Neural crest cell (in vitro differentiated cells): ENCODE measurements at regions not wholly inside any gene's neighbourhood (a gene's known extent, or its start where the extent isn't known, plus 50 kb on each side); places are given as distances from the start of the nearest gene placed in this dataset.
A peak's percentile ranks its signal among the peaks of the same experiment; 100 is the strongest.

Experiments
- DNase-seq: peaks from one replicate; pipeline ENCODE4 v3.0.0; 2021; ENCODE audit warnings: low read depth, mixed read lengths, low spot score
- H3K27ac Mint-ChIP-seq: one replicate; pipeline ENCODE4 v1.8.0; 2021; ENCODE audit warnings: mild to moderate bottlenecking, mixed read lengths; ENCODE audit not compliant: unreplicated experiment
- H3K27me3 Mint-ChIP-seq: 2 replicates; pipeline ENCODE4 v1.8.0; 2021; ENCODE audit warnings: low read depth, mild to moderate bottlenecking, mixed read lengths
- H3K36me3 Mint-ChIP-seq: 2 replicates; pipeline ENCODE4 v1.8.0; 2021; ENCODE audit warnings: low read depth, mild to moderate bottlenecking, mixed read lengths
- H3K4me1 Mint-ChIP-seq: 2 replicates; pipeline ENCODE4 v1.8.0; 2021; ENCODE audit warnings: mixed read lengths
- H3K4me3 Mint-ChIP-seq: one replicate; pipeline ENCODE4 v1.8.0; 2021; ENCODE audit warnings: mild to moderate bottlenecking, mixed read lengths
- H3K9me3 Mint-ChIP-seq: 2 replicates; pipeline ENCODE4 v1.8.0; 2021; ENCODE audit warnings: mixed read lengths
- TF ChIP-seq, protein P1 (sequence below): fragments of 200-600 bp; sonication (generic); conservative IDR thresholded peaks from 2 replicates; pipeline ENCODE4 v1.5.0; 2021; ENCODE audit warnings: antibody characterized with exemption, mild to moderate bottlenecking

GRCh38 chr14:87050421-87050820, 942.6 kb downstream of the GALC start:
- DNase-seq, result no peak
- no peak overlapping the region for H3K4me3 Mint-ChIP-seq
- H3K27me3 Mint-ChIP-seq, result no peaks in the 10 kb centered on the region
- peak overlapping the region; percentile 54 for H3K27ac Mint-ChIP-seq
- peaks cover 5% of the 10 kb centered on the region for H3K4me1 Mint-ChIP-seq
- TF ChIP-seq, protein P1, sequence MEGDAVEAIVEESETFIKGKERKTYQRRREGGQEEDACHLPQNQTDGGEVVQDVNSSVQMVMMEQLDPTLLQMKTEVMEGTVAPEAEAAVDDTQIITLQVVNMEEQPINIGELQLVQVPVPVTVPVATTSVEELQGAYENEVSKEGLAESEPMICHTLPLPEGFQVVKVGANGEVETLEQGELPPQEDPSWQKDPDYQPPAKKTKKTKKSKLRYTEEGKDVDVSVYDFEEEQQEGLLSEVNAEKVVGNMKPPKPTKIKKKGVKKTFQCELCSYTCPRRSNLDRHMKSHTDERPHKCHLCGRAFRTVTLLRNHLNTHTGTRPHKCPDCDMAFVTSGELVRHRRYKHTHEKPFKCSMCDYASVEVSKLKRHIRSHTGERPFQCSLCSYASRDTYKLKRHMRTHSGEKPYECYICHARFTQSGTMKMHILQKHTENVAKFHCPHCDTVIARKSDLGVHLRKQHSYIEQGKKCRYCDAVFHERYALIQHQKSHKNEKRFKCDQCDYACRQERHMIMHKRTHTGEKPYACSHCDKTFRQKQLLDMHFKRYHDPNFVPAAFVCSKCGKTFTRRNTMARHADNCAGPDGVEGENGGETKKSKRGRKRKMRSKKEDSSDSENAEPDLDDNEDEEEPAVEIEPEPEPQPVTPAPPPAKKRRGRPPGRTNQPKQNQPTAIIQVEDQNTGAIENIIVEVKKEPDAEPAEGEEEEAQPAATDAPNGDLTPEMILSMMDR, result no peak
- no peaks in the 10 kb centered on the region for H3K36me3 Mint-ChIP-seq
- no peaks in the 10 kb centered on the region for H3K9me3 Mint-ChIP-seq

- peak; percentile 21 for DNase-seq
These were observed 943.0 kb downstream of the GALC start for GRCh38 chr14:87049950-87050349.

GRCh38 chr14:87046960-87047359, 946.0 kb downstream of the GALC start:
- H3K36me3 Mint-ChIP-seq, result no peaks in the 10 kb centered on the region
- TF ChIP-seq, protein P1, result no peak
- no peak for DNase-seq
- H3K4me1 Mint-ChIP-seq, result peaks cover 5% of the 10 kb centered on the region
- no peak overlapping the region for H3K27ac Mint-ChIP-seq
- peaks cover 4% of the 10 kb centered on the region for H3K27me3 Mint-ChIP-seq
- no peaks in the 10 kb centered on the region for H3K9me3 Mint-ChIP-seq
- H3K4me3 Mint-ChIP-seq, result no peak overlapping the region

More at GRCh38 chr14:87049950-87050349, 943.0 kb downstream of the GALC start:
- peaks cover 5% of the 10 kb centered on the region for H3K4me1 Mint-ChIP-seq
- H3K9me3 Mint-ChIP-seq, result no peaks in the 10 kb centered on the region
- H3K36me3 Mint-ChIP-seq, result no peaks in the 10 kb centered on the region
- H3K27me3 Mint-ChIP-seq, result no peaks in the 10 kb centered on the region
- peak overlapping the region; percentile 54 for H3K27ac Mint-ChIP-seq
- TF ChIP-seq, protein P1, result peak; percentile 73
- no peak overlapping the region for H3K4me3 Mint-ChIP-seq

GRCh38 chr14:87045956-87046355, 947.0 kb downstream of the GALC start:
- H3K36me3 Mint-ChIP-seq, result no peaks in the 10 kb centered on the region
- no peak for DNase-seq
- no peaks in the 10 kb centered on the region for H3K9me3 Mint-ChIP-seq
- no peak overlapping the region for H3K27ac Mint-ChIP-seq
- TF ChIP-seq, protein P1, result no peak
- no peak overlapping the region for H3K4me3 Mint-ChIP-seq
- H3K4me1 Mint-ChIP-seq, result peaks cover 5% of the 10 kb centered on the region
- H3K27me3 Mint-ChIP-seq, result peaks cover 4% of the 10 kb centered on the region

GRCh38 chr14:87045246-87045645, 947.7 kb downstream of the GALC start:
- peaks cover 4% of the 10 kb centered on the region for H3K27me3 Mint-ChIP-seq
- no peak overlapping the region for H3K27ac Mint-ChIP-seq
- TF ChIP-seq, protein P1, result no peak
- no peak overlapping the region for H3K4me3 Mint-ChIP-seq
- no peaks in the 10 kb centered on the region for H3K9me3 Mint-ChIP-seq
- no peak for DNase-seq
- no peaks in the 10 kb centered on the region for H3K36me3 Mint-ChIP-seq
- H3K4me1 Mint-ChIP-seq, result peaks cover 4% of the 10 kb centered on the region

DNA sequence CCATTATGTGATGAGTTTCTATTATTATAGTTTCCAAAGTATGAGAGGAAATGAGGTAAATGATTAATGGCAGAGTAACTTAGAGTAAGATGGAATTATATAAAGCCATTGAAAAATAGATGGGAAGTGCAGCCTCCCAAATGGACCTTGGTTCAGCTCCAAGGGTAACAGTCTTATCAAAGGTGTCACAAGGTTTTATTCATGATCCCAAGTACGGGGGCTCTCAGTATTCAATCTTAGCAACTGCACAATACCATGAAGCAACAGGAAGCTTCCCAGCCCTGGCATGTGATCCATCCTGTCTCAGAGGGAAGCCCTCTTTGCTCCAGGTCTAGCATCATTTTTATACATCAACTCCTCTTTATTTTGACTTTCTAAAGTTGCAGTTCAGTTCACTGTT, 948.2 kb downstream of the GALC start:
- Mint-ChIP-seq H3K36me3 (no peaks in the 10 kb centered on the region), H3K27ac (no peak overlapping the region)

More for the DNA sequence above, 948.2 kb downstream of the GALC start:
- TF ChIP-seq, protein P1, result no peak
- Mint-ChIP-seq H3K4me3 (no peak overlapping the region), H3K4me1 (no peaks in the 10 kb centered on the region), H3K9me3 (peaks cover 3% of the 10 kb centered on the region), H3K27me3 (peaks cover 4% of the 10 kb centered on the region)
- DNase-seq, result no peak
